Mesenchymal stem cell (in vitro differentiated cells and primary cell): ENCODE measurements at regions not wholly inside any gene's neighbourhood (a gene's known extent, or its start where the extent isn't known, plus 50 kb on each side); places are given as distances from the start of the nearest gene placed in this dataset.
A peak's percentile ranks its signal among the peaks of the same experiment; 100 is the strongest.

Experiments
- DNase-seq: peaks from one replicate; pipeline ENCODE4 v3.0.0-alpha.2; 2013
- H2AFZ ChIP-seq: one replicate; pipeline ENCODE4 v1.6.1; 2013; ENCODE audit warnings: low read depth, mild to moderate bottlenecking, control low read depth, inconsistent platforms, low read length, moderate library complexity
- H2AK5ac ChIP-seq: 2 replicates; pipeline ENCODE4 v1.6.1; 2013; ENCODE audit warnings: low read length, moderate library complexity, mild to moderate bottlenecking, inconsistent platforms; ENCODE audit not compliant: severe bottlenecking
- H2BK120ac ChIP-seq: one replicate; pipeline ENCODE4 v1.6.1; 2013; ENCODE audit warnings: low read depth, mild to moderate bottlenecking, inconsistent platforms, low read length, moderate library complexity
- H2BK12ac ChIP-seq, 2 experiments: one replicate each; pipeline ENCODE4 v1.6.1; 2013; ENCODE audit warnings: inconsistent platforms in 2 of 2, low read length in 2 of 2, mild to moderate bottlenecking in 2 of 2, moderate library complexity in 2 of 2, control low read depth in 1 of 2
- H2BK15ac ChIP-seq: one replicate; pipeline ENCODE4 v1.6.1; 2013; ENCODE audit warnings: mild to moderate bottlenecking, low read depth, inconsistent platforms; ENCODE audit not compliant: poor library complexity, severe bottlenecking
- H2BK5ac ChIP-seq: 2 replicates; pipeline ENCODE4 v1.6.1; 2013; ENCODE audit warnings: low read depth, mild to moderate bottlenecking, low read length, control low read depth, inconsistent platforms; ENCODE audit not compliant: poor library complexity, severe bottlenecking
- H3K14ac ChIP-seq, 2 experiments: one replicate each; pipeline ENCODE4 v1.6.1; 2013; ENCODE audit warnings: inconsistent platforms in 2 of 2, low read length in 2 of 2, control low read depth in 1 of 2, mild to moderate bottlenecking in 1 of 2, moderate library complexity in 1 of 2
- H3K18ac ChIP-seq, 2 experiments: one replicate each; pipeline ENCODE4 v1.6.1; 2013; ENCODE audit warnings: inconsistent platforms in 2 of 2, low read length in 2 of 2, control low read depth in 1 of 2, low read depth in 1 of 2, mild to moderate bottlenecking in 1 of 2
- H3K23ac ChIP-seq, 2 experiments: one replicate each; pipeline ENCODE4 v1.6.1; 2013; ENCODE audit warnings: inconsistent platforms in 2 of 2, low read length in 2 of 2, mild to moderate bottlenecking in 2 of 2, moderate library complexity in 2 of 2, control low read depth in 1 of 2
- H3K27ac ChIP-seq: 2 replicates; pipeline ENCODE4 v1.5.1; 2013; ENCODE audit warnings: mild to moderate bottlenecking, moderate library complexity, low read length, control low read depth, inconsistent platforms; ENCODE audit not compliant: poor library complexity, severe bottlenecking
- H3K27me3 ChIP-seq, 2 experiments: 2 replicates each; pipeline versions ENCODE4 v1.6.1 to v1.7.0; 2013; ENCODE audit warnings: low read length in 2 of 2, mild to moderate bottlenecking in 2 of 2, moderate library complexity in 2 of 2, control low read depth in 1 of 2, inconsistent platforms in 1 of 2; ENCODE audit not compliant: control insufficient read depth in 1 of 2, insufficient read depth in 1 of 2
- H3K36me3 ChIP-seq, 2 experiments: 2 replicates each; pipeline versions ENCODE4 v1.6.1 to v1.7.0; 2013; ENCODE audit warnings: low read length in 2 of 2, control low read depth in 1 of 2, inconsistent platforms in 1 of 2, low read depth in 1 of 2, mild to moderate bottlenecking in 1 of 2; ENCODE audit not compliant: insufficient read depth in 2 of 2, control insufficient read depth in 1 of 2
- H3K4ac ChIP-seq, 2 experiments: one replicate each; pipeline ENCODE4 v1.6.1; 2013; ENCODE audit warnings: inconsistent platforms in 2 of 2, low read length in 2 of 2, mild to moderate bottlenecking in 2 of 2, moderate library complexity in 2 of 2, control low read depth in 1 of 2, low read depth in 1 of 2
- H3K4me1 ChIP-seq: 2 replicates; pipeline ENCODE4 v1.6.1; 2013; ENCODE audit warnings: low read depth, low read length, control low read depth; ENCODE audit not compliant: control insufficient read depth, insufficient read depth
- H3K4me2 ChIP-seq: 2 replicates; pipeline ENCODE4 v1.6.1; 2013; ENCODE audit warnings: low read length, mild to moderate bottlenecking, inconsistent platforms; ENCODE audit not compliant: poor library complexity, severe bottlenecking
- H3K4me3 ChIP-seq, 2 experiments: 2 replicates each; pipeline versions ENCODE4 v1.5.1 to v1.7.0; 2013; ENCODE audit warnings: low read length in 2 of 2, mild to moderate bottlenecking in 2 of 2, control low read depth in 1 of 2, low read depth in 1 of 2; ENCODE audit not compliant: insufficient read depth in 1 of 2
- H3K79me1 ChIP-seq: replicated peaks from 2 replicates; pipeline ENCODE4 v1.6.1; 2013; ENCODE audit warnings: mild to moderate bottlenecking, control low read depth, low read length, inconsistent platforms; ENCODE audit not compliant: poor library complexity, severe bottlenecking
- H3K9ac ChIP-seq: 2 replicates; pipeline ENCODE4 v1.7.0; 2013; ENCODE audit warnings: mild to moderate bottlenecking, low read length, moderate library complexity
- H3K9me3 ChIP-seq: 2 replicates; pipeline ENCODE4 v1.7.0; 2013; ENCODE audit warnings: mild to moderate bottlenecking, low read length; ENCODE audit not compliant: control insufficient read depth
- H4K8ac ChIP-seq: one replicate; pipeline ENCODE4 v1.6.1; 2013; ENCODE audit warnings: inconsistent platforms, mild to moderate bottlenecking, low read length, moderate library complexity
- H4K91ac ChIP-seq: one replicate; pipeline ENCODE4 v1.6.1; 2013; ENCODE audit warnings: mild to moderate bottlenecking, low read length, inconsistent platforms
- WGBS: methylation state at CpG from one replicate; pipeline ENCODE4 v1.1.7; 2013; ENCODE audit warnings: mixed read lengths; 5-methylcytosine and 5-hydroxymethylcytosine counted together

DNA sequence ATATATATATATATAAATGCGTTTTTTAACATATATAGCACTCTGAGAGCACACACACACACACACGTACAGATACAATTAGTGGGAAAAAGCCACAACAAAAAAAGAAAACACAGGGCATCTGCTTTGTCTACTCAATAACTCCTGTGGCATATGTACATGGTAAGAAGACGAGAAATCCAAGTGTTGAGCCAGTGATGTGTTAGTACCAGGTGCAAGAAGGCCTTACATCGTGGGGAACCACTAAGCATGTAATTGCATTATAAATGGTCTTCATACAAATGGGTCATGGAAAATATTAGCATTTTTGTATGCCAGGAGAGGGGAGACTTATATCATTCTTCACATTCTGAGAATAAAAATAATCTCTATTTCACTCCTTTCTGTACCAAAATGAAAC is 62.7 kb upstream of the FAM47B start:
- Histone ChIP-seq H2BK12ac (no peak overlapping the region), H4K8ac (no peak overlapping the region), H3K14ac (no peak overlapping the region), H3K4me1 (peaks cover 1% of the 10 kb centered on the region), H3K79me1 (no peaks in the 10 kb centered on the region), H3K4me2 (no peak overlapping the region), H3K9me3 (no peaks in the 10 kb centered on the region), H3K23ac (no peak overlapping the region), H3K27me3 (no peaks in the 10 kb centered on the region), H2AFZ (no peak overlapping the region), H3K18ac (no peak overlapping the region), H2BK5ac (no peak overlapping the region), H3K9ac (no peak overlapping the region), H3K27ac (peak overlapping the region; percentile 54), H2BK120ac (no peak overlapping the region), H2AK5ac (no peak overlapping the region), H3K4ac (no peak overlapping the region), H2BK15ac (no peak overlapping the region), H3K4me3 (no peak overlapping the region), H3K36me3 (no peaks in the 10 kb centered on the region), H4K91ac (no peak overlapping the region)
- DNase-seq: no peak
- 100% methylated on average over 3 of the region's 4 CpGs for WGBS

DNA sequence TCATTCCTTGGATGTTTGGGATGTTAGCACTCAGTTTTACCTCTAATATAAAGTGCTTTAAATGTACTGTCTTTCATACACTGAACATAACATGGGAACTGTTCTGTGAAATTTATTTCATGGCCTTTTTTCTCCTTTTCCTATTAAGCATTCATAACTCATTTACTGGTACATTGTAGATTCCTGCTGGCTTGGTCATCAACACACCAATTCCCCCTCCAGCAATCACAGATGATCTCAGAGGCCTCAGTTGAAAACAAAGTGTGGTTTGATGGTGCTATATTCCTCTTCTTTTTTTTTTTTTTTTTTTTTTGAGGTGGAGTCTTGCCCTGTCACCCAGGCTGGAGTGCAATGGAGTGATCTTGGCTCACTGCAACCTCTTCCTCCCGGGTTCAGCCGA is 61.9 kb upstream of the FAM47B start:
- WGBS: 83% methylated on average over 2 of the region's 2 CpGs

DNA sequence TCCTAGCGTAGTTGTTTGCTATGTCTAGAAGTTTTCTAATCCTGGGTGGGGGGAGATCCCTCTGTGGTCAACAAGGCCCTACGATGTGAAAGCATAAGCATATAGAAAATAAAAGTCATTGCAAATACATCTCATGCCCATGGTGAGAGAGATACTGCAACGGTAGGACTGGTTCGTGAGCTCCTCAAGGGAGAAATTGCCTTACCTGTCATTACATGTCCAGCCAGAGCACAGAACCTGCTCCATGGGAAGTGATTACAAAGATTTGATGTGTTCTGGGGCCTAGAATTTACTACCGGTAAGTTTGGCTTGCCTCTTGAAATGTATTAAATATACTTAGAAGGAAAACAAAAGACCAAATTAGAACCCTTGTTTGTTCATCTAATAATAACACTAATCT is 60.9 kb upstream of the FAM47B start:
- Histone ChIP-seq H4K91ac (no peak overlapping the region), H3K4me1 (peaks cover 1% of the 10 kb centered on the region), H3K79me1 (no peaks in the 10 kb centered on the region), H3K23ac (no peak overlapping the region), H3K4ac (no peak overlapping the region), H4K8ac (no peak overlapping the region), H2AFZ (no peak overlapping the region), H3K14ac (no peak overlapping the region), H3K4me3 (no peak overlapping the region), H2BK12ac (no peak overlapping the region), H3K27me3 (no peaks in the 10 kb centered on the region), H2BK120ac (no peak overlapping the region), H3K4me2 (no peak overlapping the region), H3K36me3 (no peaks in the 10 kb centered on the region), H3K9me3 (no peaks in the 10 kb centered on the region), H3K18ac (no peak overlapping the region), H2BK15ac (no peak overlapping the region), H2AK5ac (no peak overlapping the region), H2BK5ac (no peak overlapping the region), H3K27ac (no peak overlapping the region), H3K9ac (no peak overlapping the region)
- DNase-seq: no peak
- 90% methylated on average over 2 of the region's 5 CpGs for WGBS

More for the DNA sequence above, 61.9 kb upstream of the FAM47B start:
- no peak overlapping the region for H2BK120ac ChIP-seq
- H2BK12ac ChIP-seq: no peak overlapping the region
- H3K9ac ChIP-seq: no peak overlapping the region
- no peak overlapping the region for H3K27ac ChIP-seq
- H4K8ac ChIP-seq: no peak overlapping the region
- H3K4ac ChIP-seq: no peak overlapping the region
- no peak overlapping the region for H2AFZ ChIP-seq
- no peak overlapping the region for H3K14ac ChIP-seq
- H3K27me3 ChIP-seq: no peaks in the 10 kb centered on the region
- no peak overlapping the region for H2AK5ac ChIP-seq
- H3K4me2 ChIP-seq: no peak overlapping the region
- no peak overlapping the region for H3K18ac ChIP-seq
- H3K4me1 ChIP-seq: peaks cover 1% of the 10 kb centered on the region
- DNase-seq: peak; percentile 20
- no peak overlapping the region for H3K4me3 ChIP-seq
- H3K23ac ChIP-seq: no peak overlapping the region
- H2BK15ac ChIP-seq: no peak overlapping the region
- H3K36me3 ChIP-seq: no peaks in the 10 kb centered on the region
- no peaks in the 10 kb centered on the region for H3K9me3 ChIP-seq
- H4K91ac ChIP-seq: no peak overlapping the region
- no peaks in the 10 kb centered on the region for H3K79me1 ChIP-seq
- H2BK5ac ChIP-seq: no peak overlapping the region

DNA sequence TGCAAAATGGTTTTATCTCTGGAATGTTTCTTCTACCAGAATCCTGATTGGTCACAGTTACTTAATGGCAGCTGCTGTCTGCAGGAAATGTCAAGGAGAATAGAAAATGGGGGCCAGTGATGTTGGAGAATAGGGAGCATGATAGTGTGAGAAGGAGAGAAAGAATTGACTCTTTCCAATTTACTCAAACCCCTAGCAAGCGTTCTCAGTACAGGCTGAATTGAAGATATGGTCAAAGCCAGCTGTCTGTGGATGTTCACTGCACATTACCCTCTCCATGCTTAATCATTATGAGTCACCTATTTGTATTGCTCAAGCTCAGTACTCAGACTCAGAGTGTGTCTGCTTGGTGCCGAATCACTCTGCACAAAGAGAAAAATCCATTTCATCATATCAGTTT is 57.8 kb upstream of the FAM47B start:
- Histone ChIP-seq H3K18ac (no peak overlapping the region), H3K79me1 (no peaks in the 10 kb centered on the region), H2BK12ac (no peak overlapping the region), H2AK5ac (no peak overlapping the region), H3K9me3 (no peaks in the 10 kb centered on the region), H3K27me3 (no peaks in the 10 kb centered on the region), H2AFZ (no peak overlapping the region), H2BK15ac (no peak overlapping the region), H3K4me2 (no peak overlapping the region), H4K91ac (no peak overlapping the region), H3K9ac (peak overlapping the region; percentile 36), H3K4me3 (no peak overlapping the region), H3K23ac (no peak overlapping the region), H3K4me1 (peaks cover 1% of the 10 kb centered on the region), H3K36me3 (no peaks in the 10 kb centered on the region), H2BK120ac (no peak overlapping the region), H3K14ac (no peak overlapping the region), H4K8ac (no peak overlapping the region), H3K4ac (no peak overlapping the region), H3K27ac (peak overlapping the region; percentile 61), H2BK5ac (no peak overlapping the region)
- WGBS: 0% methylated on average over 2 of the region's 2 CpGs
- DNase-seq: peak; percentile 87
